Heart left ventricle (tissue), 16 donors: ENCODE measurements at regions not wholly inside any gene's neighbourhood (a gene's known extent, or its start where the extent isn't known, plus 50 kb on each side); places are given as distances from the start of the nearest gene placed in this dataset.

ENCODE experiments used
- ATAC-seq, 4 donors: fragments of 200-7000 bp; cut with Tn5 transposase; one replicate each; pipeline ENCODE4 v1.9.1; 2020 to 2022; ENCODE audit warnings: moderate library complexity in 4 of 4, mild to moderate bottlenecking in 3 of 4, moderate number of reproducible peaks in 1 of 4
- DNase-seq, 5 donors: peaks; one replicate each; pipeline ENCODE4 v3.0.0-alpha.2; 2020
- H3K27ac ChIP-seq, 12 donors: fragments of 200-600 bp; sonication (generic) in 4 of 12; one replicate each; pipeline versions ENCODE4 v1.5.0 to v1.8.0; 2016 to 2022; ENCODE audit warnings: mild to moderate bottlenecking in 2 of 12
- H3K27me3 ChIP-seq, 9 donors: fragments of 200-600 bp; sonication (generic) in 2 of 9; one replicate each; pipeline versions ENCODE4 v1.5.1 to v1.8.0; 2016 to 2022; ENCODE audit warnings: mild to moderate bottlenecking in 3 of 9
- H3K36me3 ChIP-seq, 9 donors: fragments of 200-600 bp; sonication (generic) in 2 of 9; one replicate each; pipeline versions ENCODE4 v1.5.0 to v1.8.0; 2018 to 2022; ENCODE audit warnings: mild to moderate bottlenecking in 2 of 9
- H3K4me1 ChIP-seq, 12 donors: fragments of 200-600 bp; sonication (generic) in 4 of 12; one replicate each; pipeline versions ENCODE4 v1.5.0 to v1.8.0; 2016 to 2022; ENCODE audit warnings: mild to moderate bottlenecking in 3 of 12
- H3K4me3 ChIP-seq, 12 donors: fragments of 200-600 bp; sonication (generic) in 4 of 12; one replicate each; pipeline versions ENCODE4 v1.5.0 to v1.8.0; 2017 to 2022; ENCODE audit warnings: mild to moderate bottlenecking in 9 of 12, moderate library complexity in 4 of 12
- H3K9me3 ChIP-seq, 12 donors: fragments of 200-600 bp; sonication (generic) in 4 of 12; one replicate each; pipeline versions ENCODE4 v1.5.0 to v1.8.0; 2016 to 2022; ENCODE audit warnings: mild to moderate bottlenecking in 1 of 12
- POLR2A ChIP-seq, 2 donors: fragments of 450-650 bp; IDR thresholded peaks; one replicate each; pipeline ENCODE4 v1.6.1; 2017; ENCODE audit warnings: antibody characterized with exemption in 2 of 2, mild to moderate bottlenecking in 2 of 2, moderate library complexity in 2 of 2
- WGBS, 4 donors: extraction: QIAGEN DNeasy Blood & Tissue Kit in 2 of 4; methylation state at CpG; one replicate each; pipeline versions ENCODE4 v1.1.5 to v1.1.7; 2013 to 2018; 5-methylcytosine and 5-hydroxymethylcytosine counted together
- intact Hi-C, 10 donors: fragments of 100-400 bp; cut with DNase I; formaldehyde crosslinking; loops; one replicate each; pipeline versions ENCODE4 v1.11.1 to v1.14.2; 2022
- TF ChIP-seq, protein P1 (sequence below), 12 donors: fragments of 200-600 bp; sonication (generic) in 4 of 12; IDR thresholded peaks; one replicate each; pipeline versions ENCODE4 v1.5.0 to v1.8.0; 2018 to 2022; ENCODE audit warnings: antibody characterized with exemption in 12 of 12, mild to moderate bottlenecking in 5 of 12
- donor health status: ischemic (EF 13 %, LVEDD 7.1; RV severe dilation, severe dysfunction).
- donor health status: healthy with polysubstance abuse.
- donor health status: DM: no; HTN: yes; CAD: no.
- donor health status: DM: no; HTN: no; CAD: no.
- donor health status: ischemic (EF 25% LVEDD 6.9; RV normal size, moderate dysfunction).
- donor health status: ischemic (EF 25% LVEDD 5.7; RV mildly dilated, moderate dysfunction).
- donor health status: healthy.
- donor health status: DM: yes; HTN: yes; CAD: no.
- donor health status: ischemic (EF 35%, LVEDD 5.7; RV mildly dilated, moderate dysfunction).
- donor health status: nonischemic (EF 11% LVEDD 7.7; RV severe dilation, severe dysfunction).
- donor health status: DM: yes; HTN: yes; CAD: no.
- donor health status: PGD.
- donor health status: ischemic (EF 29% LVEDD 5.4; RV normal size, mild dysfunction).
- donor health status: nonischemic (EF 23%, LVEDD 6.1; RV moderate dilation, normal function).

DNA sequence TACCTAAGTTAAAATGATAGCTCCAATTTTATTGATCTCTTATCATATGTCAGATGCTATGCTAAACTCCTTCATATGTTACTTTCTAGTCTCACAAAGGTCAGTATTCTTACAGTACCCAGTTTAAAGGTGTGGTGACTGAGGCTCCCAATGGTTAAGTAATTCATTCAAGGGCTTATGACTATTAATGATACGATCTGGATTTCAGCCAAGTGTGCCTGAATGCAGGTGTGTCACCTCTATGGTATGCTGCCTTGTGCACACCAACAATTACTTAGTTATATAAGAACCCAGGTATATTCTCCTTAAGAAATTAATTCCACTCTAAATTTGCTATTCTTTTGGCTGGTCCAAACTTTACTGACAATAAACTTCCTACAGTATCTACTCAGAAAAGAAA lies 84.6 kb upstream of the TRPC4 start:
- intact Hi-C loops = no loop called here

DNA sequence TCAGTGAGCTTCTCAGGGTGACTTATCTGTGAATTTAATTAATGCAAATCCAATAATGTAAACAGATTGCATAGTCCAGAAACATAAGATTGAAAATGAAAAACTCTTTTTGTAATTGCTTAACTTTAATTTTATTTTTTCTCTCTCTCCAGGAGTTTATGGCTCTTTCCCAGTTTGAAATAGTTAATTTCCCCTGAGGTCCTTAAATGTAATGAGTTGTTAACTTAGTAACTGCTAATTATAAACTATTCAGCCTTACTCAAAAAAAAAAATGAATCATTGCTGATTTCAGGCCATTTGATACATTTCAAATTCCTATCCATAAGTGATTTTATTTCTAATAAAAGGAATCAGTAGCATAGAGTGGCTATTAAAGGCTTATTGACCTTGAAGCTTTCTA lies 84.1 kb upstream of the TRPC4 start:
- H3K36me3 ChIP-seq = no peaks in the 10 kb centered on the region
- DNase-seq (no peak), ATAC-seq (no peak)
- TF ChIP-seq, protein P1, sequence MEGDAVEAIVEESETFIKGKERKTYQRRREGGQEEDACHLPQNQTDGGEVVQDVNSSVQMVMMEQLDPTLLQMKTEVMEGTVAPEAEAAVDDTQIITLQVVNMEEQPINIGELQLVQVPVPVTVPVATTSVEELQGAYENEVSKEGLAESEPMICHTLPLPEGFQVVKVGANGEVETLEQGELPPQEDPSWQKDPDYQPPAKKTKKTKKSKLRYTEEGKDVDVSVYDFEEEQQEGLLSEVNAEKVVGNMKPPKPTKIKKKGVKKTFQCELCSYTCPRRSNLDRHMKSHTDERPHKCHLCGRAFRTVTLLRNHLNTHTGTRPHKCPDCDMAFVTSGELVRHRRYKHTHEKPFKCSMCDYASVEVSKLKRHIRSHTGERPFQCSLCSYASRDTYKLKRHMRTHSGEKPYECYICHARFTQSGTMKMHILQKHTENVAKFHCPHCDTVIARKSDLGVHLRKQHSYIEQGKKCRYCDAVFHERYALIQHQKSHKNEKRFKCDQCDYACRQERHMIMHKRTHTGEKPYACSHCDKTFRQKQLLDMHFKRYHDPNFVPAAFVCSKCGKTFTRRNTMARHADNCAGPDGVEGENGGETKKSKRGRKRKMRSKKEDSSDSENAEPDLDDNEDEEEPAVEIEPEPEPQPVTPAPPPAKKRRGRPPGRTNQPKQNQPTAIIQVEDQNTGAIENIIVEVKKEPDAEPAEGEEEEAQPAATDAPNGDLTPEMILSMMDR (IDR thresholded peaks at IDR 0.05) = no peak
- no peak for TF ChIP-seq POLR2A (IDR thresholded peaks at IDR 0.05)
- intact Hi-C loops = no loop called here
- H3K4me3 ChIP-seq = no peak overlapping the region
- H3K9me3 ChIP-seq = no peaks in the 10 kb centered on the region
- H3K4me1 ChIP-seq = no peaks in the 10 kb centered on the region
- H3K27ac ChIP-seq = no peak overlapping the region
- no peaks in the 10 kb centered on the region for H3K27me3 ChIP-seq

More for the DNA sequence above, 84.6 kb upstream of the TRPC4 start:
- no peak overlapping the region for H3K27ac ChIP-seq
- H3K4me1 ChIP-seq = no peaks in the 10 kb centered on the region
- 39 to 56% (median 49%) methylated on average over 1 of the region's 1 CpG for WGBS, 4 donors
- H3K36me3 ChIP-seq = no peaks in the 10 kb centered on the region
- no peak for ATAC-seq
- H3K27me3 ChIP-seq = no peaks in the 10 kb centered on the region
- no peak for TF ChIP-seq POLR2A (IDR thresholded peaks at IDR 0.05)
- TF ChIP-seq, protein P1 (IDR thresholded peaks at IDR 0.05) = no peak
- H3K4me3 ChIP-seq = no peak overlapping the region
- no peaks in the 10 kb centered on the region for H3K9me3 ChIP-seq
- DNase-seq = no peak

DNA sequence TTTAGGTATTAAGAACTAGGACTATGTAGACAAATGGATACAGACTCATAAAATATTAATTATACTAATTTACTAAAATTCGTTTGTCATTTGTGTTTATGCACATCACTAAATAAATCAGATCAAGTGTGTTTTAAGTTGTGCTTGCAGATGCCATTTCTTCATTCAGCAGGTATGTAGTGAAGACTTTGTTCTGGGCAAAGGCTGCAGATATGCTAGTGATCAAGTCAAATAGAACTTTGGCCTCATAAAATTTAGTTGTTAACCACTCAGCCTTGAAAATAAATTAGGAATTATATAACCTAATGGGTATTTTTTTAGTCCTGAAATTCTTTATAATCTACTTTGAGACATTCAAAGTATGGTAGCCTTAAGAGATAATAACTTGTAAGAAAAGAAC lies 80.4 kb upstream of the TRPC4 start:
- Histone ChIP-seq H3K27me3 (no peaks in the 10 kb centered on the region), H3K4me1 (no peaks in the 10 kb centered on the region), H3K4me3 (no peak overlapping the region), H3K27ac (no peak overlapping the region), H3K36me3 (no peaks in the 10 kb centered on the region), H3K9me3 (no peaks in the 10 kb centered on the region)
- ATAC-seq (no peak), DNase-seq (no peak)
- no peak for TF ChIP-seq POLR2A (IDR thresholded peaks at IDR 0.05)
- TF ChIP-seq, protein P1 (IDR thresholded peaks at IDR 0.05) = no peak
- intact Hi-C loops = no loop called here
- 36 to 45% (median 41%) methylated on average over 1 of the region's 1 CpG for WGBS, 4 donors

DNA sequence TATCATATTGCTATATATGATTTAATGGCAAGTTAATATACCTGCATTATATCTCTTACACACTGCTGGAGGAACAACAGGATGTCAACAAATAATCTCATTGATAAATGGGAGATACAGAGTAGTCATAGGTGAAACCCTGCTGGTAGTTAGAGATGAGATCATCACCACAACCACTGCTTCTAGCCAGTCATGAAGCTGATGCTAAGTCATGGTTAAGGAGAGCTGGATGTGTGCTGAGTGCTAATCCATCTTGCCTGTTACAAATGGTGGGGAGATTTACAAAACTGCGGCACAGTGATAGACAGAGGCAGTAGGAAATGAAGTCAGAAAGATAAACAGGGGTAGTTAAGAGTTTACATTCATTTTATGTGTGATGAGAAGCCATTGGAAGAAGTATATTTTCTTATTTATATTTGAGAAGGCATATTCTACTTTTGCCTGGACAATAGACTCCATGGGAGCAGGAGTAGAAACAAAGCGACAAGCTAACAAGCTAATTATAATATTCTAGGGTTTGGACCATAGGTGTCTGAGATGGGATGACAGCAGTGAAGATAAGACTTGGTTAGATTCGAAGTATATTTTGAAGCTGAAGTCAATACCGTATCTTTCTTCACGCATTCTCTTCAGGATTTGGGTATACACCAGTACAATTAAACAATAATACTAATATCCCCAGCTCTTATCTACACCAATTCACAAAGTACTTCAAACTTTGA lies 78.0 kb upstream of the TRPC4 start:
- Histone ChIP-seq H3K36me3 (no peaks in the 10 kb centered on the region), H3K4me1 (no peaks in the 10 kb centered on the region), H3K9me3 (no peaks in the 10 kb centered on the region), H3K27ac (no peak overlapping the region), H3K4me3 (no peak overlapping the region), H3K27me3 (no peaks in the 10 kb centered on the region)
- intact Hi-C loops = no loop called here
- ATAC-seq (peak in 1 of 4 donors; percentile 67), DNase-seq (no peak)
- WGBS, 4 donors = 36 to 45% (median 43%) methylated on average over 5 of the region's 5 CpGs
- no peak for TF ChIP-seq POLR2A (IDR thresholded peaks at IDR 0.05)
- TF ChIP-seq, protein P1 (IDR thresholded peaks at IDR 0.05) = no peak
